Parathyroid adenoma (tissue), 2 donors: ENCODE measurements at regions not wholly inside any gene's neighbourhood (a gene's known extent, or its start where the extent isn't known, plus 50 kb on each side); places are given as distances from the start of the nearest gene placed in this dataset.

Experiments
- H2AFZ ChIP-seq: fragments of 300-600 bp; sonication (generic); one replicate; pipeline ENCODE4 v1.7.0; 2017; ENCODE audit warnings: antibody characterized with exemption, mild to moderate bottlenecking
- H3K27ac ChIP-seq: fragments of 300-600 bp; sonication (generic); one replicate; pipeline ENCODE4 v1.7.0; 2017
- H3K27me3 ChIP-seq: fragments of 300-600 bp; sonication (generic); one replicate; pipeline ENCODE4 v1.7.0; 2017; ENCODE audit warnings: low read length; ENCODE audit not compliant: control insufficient read depth, insufficient read depth
- H3K36me3 ChIP-seq: fragments of 300-600 bp; sonication (generic); one replicate; pipeline ENCODE4 v1.7.0; 2017; ENCODE audit warnings: low read length; ENCODE audit not compliant: control insufficient read depth, insufficient read depth
- H3K4me1 ChIP-seq: fragments of 300-600 bp; sonication (generic); one replicate; pipeline ENCODE4 v1.7.0; 2017; ENCODE audit warnings: control low read depth
- H3K4me2 ChIP-seq: fragments of 300-600 bp; sonication (generic); one replicate; pipeline ENCODE4 v1.7.0; 2017; ENCODE audit warnings: low read length
- H3K4me3 ChIP-seq: fragments of 300-600 bp; sonication (generic); one replicate; pipeline ENCODE4 v1.7.0; 2017; ENCODE audit warnings: low read depth, low read length
- H3K79me2 ChIP-seq: fragments of 300-600 bp; sonication (generic); one replicate; pipeline ENCODE4 v1.7.0; 2017; ENCODE audit warnings: control low read depth
- H3K9ac ChIP-seq: fragments of 300-600 bp; sonication (generic); one replicate; pipeline ENCODE4 v1.7.0; 2017; ENCODE audit warnings: mild to moderate bottlenecking
- H3K9me3 ChIP-seq: fragments of 300-600 bp; sonication (generic); one replicate; pipeline ENCODE4 v1.7.0; 2017; ENCODE audit warnings: low read length; ENCODE audit not compliant: control insufficient read depth
- CTCF ChIP-seq: fragments of 300-600 bp; sonication (generic); IDR thresholded peaks from one replicate; pipeline ENCODE4 v1.7.0; 2017; ENCODE audit warnings: antibody characterized with exemption, mild to moderate bottlenecking
- donor health status: primary hyperparathyroidism.

DNA sequence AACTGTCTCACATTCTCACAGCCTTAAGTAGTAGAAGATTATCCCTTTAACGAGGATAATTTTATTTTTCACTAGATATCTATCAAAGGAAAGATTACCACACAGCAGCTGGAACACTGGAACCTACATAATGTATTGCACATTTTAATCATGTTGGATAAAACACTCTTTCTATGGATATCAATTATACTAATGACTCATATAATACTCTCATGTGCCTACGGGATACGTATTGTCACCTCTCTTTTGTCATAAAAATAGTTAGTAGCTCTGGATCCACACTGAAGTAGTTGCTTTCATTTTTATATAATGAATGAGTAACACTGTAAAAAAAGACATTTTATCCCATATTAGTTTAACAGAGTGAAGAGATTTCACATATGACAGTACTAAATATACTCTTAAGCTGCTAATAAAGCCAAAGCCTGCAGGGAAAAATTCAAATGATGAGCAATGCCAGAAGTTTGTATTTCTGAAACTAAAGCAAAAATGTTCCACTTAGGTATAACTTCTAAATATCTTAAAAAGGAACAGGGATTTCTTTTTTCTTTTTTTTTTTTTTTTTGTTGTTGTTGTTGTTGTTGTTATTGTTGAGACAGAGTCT lies 408.7 kb upstream of the PKN2 start:
- Histone ChIP-seq H3K9ac (no peak overlapping the region), H3K4me3 (no peak overlapping the region), H3K4me2 (no peak overlapping the region), H3K79me2 (no peaks in the 10 kb centered on the region), H3K9me3 (no peaks in the 10 kb centered on the region), H2AFZ (no peak overlapping the region), H3K4me1 (no peaks in the 10 kb centered on the region), H3K36me3 (no peaks in the 10 kb centered on the region), H3K27ac (no peak overlapping the region), H3K27me3 (no peaks in the 10 kb centered on the region)
- TF ChIP-seq CTCF = no peak

GRCh38 chr1:88276163-88276562 lies 407.9 kb upstream of the PKN2 start:
- TF ChIP-seq CTCF = no peak

GRCh38 chr1:88284066-88284465 lies 400.0 kb upstream of the PKN2 start:
- Histone ChIP-seq H3K36me3 (no peaks in the 10 kb centered on the region), H3K27me3 (no peaks in the 10 kb centered on the region), H3K4me2 (no peak overlapping the region), H3K4me1 (no peaks in the 10 kb centered on the region), H2AFZ (no peak overlapping the region), H3K9ac (no peak overlapping the region), H3K79me2 (no peaks in the 10 kb centered on the region), H3K9me3 (no peaks in the 10 kb centered on the region), H3K4me3 (no peak overlapping the region), H3K27ac (no peak overlapping the region)
- no peak for TF ChIP-seq CTCF

More at GRCh38 chr1:88276163-88276562, 407.9 kb upstream of the PKN2 start:
- no peak overlapping the region for H3K4me3 ChIP-seq
- H2AFZ ChIP-seq = no peak overlapping the region
- no peak overlapping the region for H3K27ac ChIP-seq
- no peaks in the 10 kb centered on the region for H3K4me1 ChIP-seq
- no peaks in the 10 kb centered on the region for H3K79me2 ChIP-seq
- no peak overlapping the region for H3K9ac ChIP-seq
- no peak overlapping the region for H3K4me2 ChIP-seq
- no peaks in the 10 kb centered on the region for H3K9me3 ChIP-seq
- H3K36me3 ChIP-seq = no peaks in the 10 kb centered on the region
- H3K27me3 ChIP-seq = no peaks in the 10 kb centered on the region

- H3K9me3 ChIP-seq = no peaks in the 10 kb centered on the region
- H3K4me3 ChIP-seq = no peak overlapping the region
- no peaks in the 10 kb centered on the region for H3K36me3 ChIP-seq
- no peak overlapping the region for H3K27ac ChIP-seq
- no peak overlapping the region for H3K4me2 ChIP-seq
- no peaks in the 10 kb centered on the region for H3K79me2 ChIP-seq
- no peaks in the 10 kb centered on the region for H3K27me3 ChIP-seq
- H3K9ac ChIP-seq = no peak overlapping the region
- no peak overlapping the region for H2AFZ ChIP-seq
- no peak for TF ChIP-seq CTCF
- no peaks in the 10 kb centered on the region for H3K4me1 ChIP-seq
Observed at GRCh38 chr1:88284666-88285366, 399.3 kb upstream of the PKN2 start.

DNA sequence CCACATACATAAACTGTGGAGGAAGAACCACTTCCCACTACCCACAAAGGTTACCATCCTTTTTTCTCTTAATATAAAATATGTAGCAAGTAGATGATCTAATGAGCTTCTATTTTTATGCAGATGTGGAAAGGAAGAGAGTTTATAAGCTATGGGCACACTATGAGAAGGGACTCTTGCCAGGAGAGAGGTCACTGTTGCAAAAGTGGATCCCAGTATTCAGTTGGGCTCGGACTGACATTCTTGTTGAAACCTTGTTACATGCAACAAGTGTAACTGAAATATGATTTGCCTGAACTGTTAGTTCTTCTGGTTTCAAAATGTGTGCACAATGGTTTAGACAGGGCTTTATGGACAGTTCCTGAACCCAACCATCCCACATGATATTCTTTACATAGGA lies 397.4 kb upstream of the PKN2 start:
- no peaks in the 10 kb centered on the region for H3K36me3 ChIP-seq

More for the DNA sequence above, 397.4 kb upstream of the PKN2 start:
- TF ChIP-seq CTCF = no peak
- Histone ChIP-seq H2AFZ (no peak overlapping the region), H3K4me2 (no peak overlapping the region), H3K4me1 (no peaks in the 10 kb centered on the region), H3K79me2 (no peaks in the 10 kb centered on the region), H3K9me3 (no peaks in the 10 kb centered on the region), H3K4me3 (no peak overlapping the region), H3K9ac (no peak overlapping the region), H3K27me3 (no peaks in the 10 kb centered on the region), H3K27ac (no peak overlapping the region)
